ENCODE measurements at regions not wholly inside any gene's neighbourhood (a gene's known extent, or its start where the extent isn't known, plus 50 kb on each side); places are given as distances from the start of the nearest gene placed in this dataset.
A peak's percentile ranks its signal among the peaks of the same experiment; 100 is the strongest.

- Histone ChIP-seq H3K27ac (no peak overlapping the region), H3K4me3 (no peak overlapping the region), H3K36me3 (no peaks in the 10 kb centered on the region), H3K9me3 (peaks cover 0 to 5% (median 0%) of the 10 kb centered on the region in 12 donors), H3K4me1 (no peaks in the 10 kb centered on the region), H3K27me3 (peaks cover 0 to 4% (median 0%) of the 10 kb centered on the region in 9 donors)
- 42 to 46% (median 45%) methylated on average over 7 of the region's 7 CpGs for WGBS, 4 donors
- TF ChIP-seq POLR2A (IDR thresholded peaks at IDR 0.05), result no peak
- TF ChIP-seq, protein P1, sequence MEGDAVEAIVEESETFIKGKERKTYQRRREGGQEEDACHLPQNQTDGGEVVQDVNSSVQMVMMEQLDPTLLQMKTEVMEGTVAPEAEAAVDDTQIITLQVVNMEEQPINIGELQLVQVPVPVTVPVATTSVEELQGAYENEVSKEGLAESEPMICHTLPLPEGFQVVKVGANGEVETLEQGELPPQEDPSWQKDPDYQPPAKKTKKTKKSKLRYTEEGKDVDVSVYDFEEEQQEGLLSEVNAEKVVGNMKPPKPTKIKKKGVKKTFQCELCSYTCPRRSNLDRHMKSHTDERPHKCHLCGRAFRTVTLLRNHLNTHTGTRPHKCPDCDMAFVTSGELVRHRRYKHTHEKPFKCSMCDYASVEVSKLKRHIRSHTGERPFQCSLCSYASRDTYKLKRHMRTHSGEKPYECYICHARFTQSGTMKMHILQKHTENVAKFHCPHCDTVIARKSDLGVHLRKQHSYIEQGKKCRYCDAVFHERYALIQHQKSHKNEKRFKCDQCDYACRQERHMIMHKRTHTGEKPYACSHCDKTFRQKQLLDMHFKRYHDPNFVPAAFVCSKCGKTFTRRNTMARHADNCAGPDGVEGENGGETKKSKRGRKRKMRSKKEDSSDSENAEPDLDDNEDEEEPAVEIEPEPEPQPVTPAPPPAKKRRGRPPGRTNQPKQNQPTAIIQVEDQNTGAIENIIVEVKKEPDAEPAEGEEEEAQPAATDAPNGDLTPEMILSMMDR (IDR thresholded peaks at IDR 0.05), result no peak
- intact Hi-C loops (cut with DNase I), result no loop called here
- ATAC-seq (no peak), DNase-seq (no peak)
Measured at GRCh38 chr1:229013981-229014380, 256.9 kb upstream of the RAB4A start.

DNA sequence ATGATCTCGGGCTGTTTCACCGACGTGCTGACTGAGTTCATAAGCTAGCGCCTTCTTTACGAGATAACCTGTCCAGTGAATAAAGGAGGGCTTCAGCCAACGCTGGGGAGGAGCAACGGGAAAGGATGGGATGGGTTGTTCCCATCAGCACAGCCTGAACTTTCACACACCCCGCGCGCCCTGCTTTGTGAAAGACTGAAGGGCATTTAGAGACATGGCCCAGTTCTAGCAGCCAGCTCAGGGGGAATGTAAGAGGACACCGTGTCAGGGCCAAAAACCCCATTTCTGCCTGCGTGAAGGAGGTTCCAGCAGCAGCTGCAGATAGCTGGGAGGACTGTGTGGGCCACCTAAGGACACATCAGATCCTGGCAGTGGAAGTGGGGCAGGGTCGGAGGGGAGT is 255.1 kb upstream of the RAB4A start:
- no peak overlapping the region for H3K4me3 ChIP-seq
- 67 to 72% (median 69%) methylated on average over 13 of the region's 13 CpGs for WGBS, 4 donors
- DNase-seq (peak in 1 of 5 donors; percentile 35), ATAC-seq (peak in 1 of 4 donors; percentile 29)
- TF ChIP-seq POLR2A (IDR thresholded peaks at IDR 0.05), result no peak
- TF ChIP-seq, protein P1 (IDR thresholded peaks at IDR 0.05), result no peak
- peaks cover 0 to 6% (median 0%) of the 10 kb centered on the region in 12 donors for H3K9me3 ChIP-seq
- intact Hi-C loops (cut with DNase I), result no loop called here
- no peaks in the 10 kb centered on the region for H3K4me1 ChIP-seq
- peaks cover 0 to 4% (median 0%) of the 10 kb centered on the region in 9 donors for H3K27me3 ChIP-seq
- no peak overlapping the region for H3K27ac ChIP-seq
- no peaks in the 10 kb centered on the region for H3K36me3 ChIP-seq

DNA sequence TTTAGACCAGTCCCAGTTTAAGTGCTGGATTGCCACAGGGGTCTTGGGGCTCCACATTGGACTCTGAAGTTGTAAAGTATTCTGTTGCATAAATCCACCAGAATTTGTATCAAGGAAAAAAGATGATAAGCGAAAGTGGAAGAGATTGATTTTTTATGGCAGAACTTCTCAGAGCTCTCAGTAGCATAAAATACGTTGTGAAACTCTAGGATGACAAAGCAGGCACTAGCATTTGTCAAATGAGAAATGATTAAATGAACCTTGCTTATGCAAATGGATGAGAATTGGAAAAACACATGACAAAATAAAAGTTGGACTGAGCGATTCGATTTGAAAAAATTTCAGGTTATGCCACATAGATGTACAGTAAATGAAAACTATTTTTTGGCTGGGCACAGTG is 253.8 kb upstream of the RAB4A start:
- DNase-seq, result no peak
- no peaks in the 10 kb centered on the region for H3K36me3 ChIP-seq
- no peak overlapping the region for H3K4me3 ChIP-seq
- 86 to 90% (median 87%) methylated on average over 4 of the region's 4 CpGs for WGBS, 4 donors
- peaks cover 0 to 4% (median 0%) of the 10 kb centered on the region in 9 donors for H3K27me3 ChIP-seq
- intact Hi-C loops (cut with DNase I), result no loop called here
- H3K4me1 ChIP-seq, result no peaks in the 10 kb centered on the region
- ATAC-seq, result no peak
- TF ChIP-seq POLR2A (IDR thresholded peaks at IDR 0.05), result no peak
- TF ChIP-seq, protein P1 (IDR thresholded peaks at IDR 0.05), result no peak
- peaks cover 0 to 6% (median 0%) of the 10 kb centered on the region in 12 donors for H3K9me3 ChIP-seq
- no peak overlapping the region for H3K27ac ChIP-seq

DNA sequence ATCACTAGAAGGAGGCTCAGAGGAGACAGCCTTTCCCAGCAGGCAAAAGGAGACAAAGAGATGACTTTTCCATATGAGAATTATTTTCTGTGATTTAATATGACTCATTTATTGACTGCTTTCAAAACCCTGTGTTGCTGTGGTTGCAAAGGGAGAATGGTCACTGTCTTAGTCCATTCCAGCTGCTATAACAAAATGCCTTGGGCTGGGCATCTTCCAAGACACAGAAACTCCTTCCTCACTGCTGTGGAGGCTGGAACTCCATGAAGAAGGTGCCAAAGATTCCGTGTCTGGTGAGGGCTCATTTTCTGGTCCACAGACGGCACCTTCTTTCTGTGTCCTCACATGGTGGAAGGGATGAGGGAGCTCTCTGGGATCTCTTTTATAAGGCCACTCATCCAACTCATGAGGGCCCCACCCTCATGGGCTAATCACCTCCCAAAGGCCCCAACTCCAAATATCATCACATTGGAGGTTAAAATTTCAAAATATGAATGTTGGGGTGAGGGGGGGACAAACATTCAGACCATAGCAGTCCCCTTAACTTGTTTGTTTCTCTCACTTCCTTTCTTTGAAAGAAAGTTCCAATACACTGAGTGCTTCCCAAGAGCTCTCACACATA is 252.1 kb upstream of the RAB4A start:
- WGBS, 4 donors, result 87 to 95% (median 91%) methylated on average over 2 of the region's 2 CpGs

More for the DNA sequence above, 252.1 kb upstream of the RAB4A start:
- TF ChIP-seq, protein P1 (IDR thresholded peaks at IDR 0.05), result no peak
- no peak for TF ChIP-seq POLR2A (IDR thresholded peaks at IDR 0.05)
- intact Hi-C loops (cut with DNase I), result no loop called here
- no peak for DNase-seq
- Histone ChIP-seq H3K4me1 (peaks cover 0 to 14% (median 0%) of the 10 kb centered on the region in 12 donors), H3K27me3 (no peaks in the 10 kb centered on the region), H3K27ac (no peak overlapping the region), H3K36me3 (no peaks in the 10 kb centered on the region), H3K9me3 (peaks cover 0 to 6% (median 0%) of the 10 kb centered on the region in 12 donors), H3K4me3 (no peak overlapping the region)
- no peak for ATAC-seq
